GM21576 (cell line): ENCODE measurements at regions not wholly inside any gene's neighbourhood (a gene's known extent, or its start where the extent isn't known, plus 50 kb on each side); places are given as distances from the start of the nearest gene placed in this dataset.
"Not testable (repeated sequence)": the region's sequence is repeated elsewhere in the genome, so short reads cannot be mapped to it uniquely, and the experiment has no call there.

Experiments used
- ATAC-seq: cut with Tn5 transposase; IDR thresholded peaks from one replicate; pipeline ENCODE4 v1.9.1; 2021; ENCODE audit warnings: mild to moderate bottlenecking, moderate library complexity; ENCODE audit not compliant: unreplicated experiment

DNA sequence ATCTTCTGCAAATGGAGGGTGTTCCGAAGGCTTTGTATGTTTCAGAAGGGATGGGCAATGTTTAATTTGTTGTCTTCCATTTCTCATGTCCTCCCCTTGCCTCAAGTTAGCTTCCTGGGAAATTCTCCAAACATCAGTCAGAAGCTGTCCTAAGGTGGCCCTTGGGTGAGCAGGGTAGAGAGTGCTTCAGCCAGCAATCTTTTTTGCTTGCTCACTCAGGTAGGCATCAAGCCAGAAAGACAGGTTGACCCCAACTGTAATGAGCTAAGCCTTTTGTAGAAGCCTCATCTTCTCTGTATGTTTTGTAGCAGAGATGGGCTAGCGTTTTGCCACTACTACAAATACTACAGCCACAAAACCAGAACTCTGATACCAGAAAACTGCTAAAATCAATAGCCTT, 321.5 kb upstream of the FAM78B start:
- no peak for ATAC-seq

- ATAC-seq: no peak
Observed at GRCh38 chr1:166489356-166489669, 322.5 kb upstream of the FAM78B start.

DNA sequence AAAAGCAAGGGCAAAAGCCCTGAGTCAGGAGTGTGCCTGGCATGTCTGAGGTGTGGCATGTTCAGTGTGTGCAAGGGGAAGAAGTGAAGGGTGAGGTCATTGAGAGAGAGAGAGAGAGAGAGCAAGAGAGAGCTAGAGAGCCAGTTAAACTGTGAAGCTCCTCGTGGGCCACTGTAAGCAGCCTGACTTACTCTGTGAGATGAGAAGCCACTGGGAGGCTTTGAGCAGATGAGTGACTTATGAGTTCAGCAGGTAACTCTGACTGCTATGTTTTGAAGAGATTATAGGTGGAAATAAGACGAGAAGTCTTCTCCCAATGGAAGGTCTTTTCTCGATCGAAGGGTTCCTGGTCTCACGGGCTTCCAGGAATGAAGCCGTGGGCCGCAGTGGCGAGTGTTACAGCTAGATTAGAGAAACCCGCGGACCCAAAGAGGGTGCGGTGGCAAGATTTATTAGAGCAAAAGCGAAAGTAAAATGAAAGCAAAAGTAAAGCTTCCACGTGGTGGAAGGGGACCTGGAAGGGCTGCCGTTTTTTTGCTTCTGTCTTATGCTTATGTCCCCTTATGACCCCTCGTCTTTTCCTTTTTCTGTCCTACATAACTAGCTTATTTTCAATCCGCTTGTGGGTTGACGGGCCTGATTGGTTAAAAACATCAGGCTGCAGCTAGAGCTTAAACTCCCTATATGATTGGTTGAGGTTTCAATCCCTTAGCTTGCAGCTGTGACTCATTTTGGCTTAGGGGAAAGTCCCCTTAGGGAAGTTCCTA, 323.1 kb upstream of the FAM78B start:
- peak; percentile 80 for ATAC-seq

DNA sequence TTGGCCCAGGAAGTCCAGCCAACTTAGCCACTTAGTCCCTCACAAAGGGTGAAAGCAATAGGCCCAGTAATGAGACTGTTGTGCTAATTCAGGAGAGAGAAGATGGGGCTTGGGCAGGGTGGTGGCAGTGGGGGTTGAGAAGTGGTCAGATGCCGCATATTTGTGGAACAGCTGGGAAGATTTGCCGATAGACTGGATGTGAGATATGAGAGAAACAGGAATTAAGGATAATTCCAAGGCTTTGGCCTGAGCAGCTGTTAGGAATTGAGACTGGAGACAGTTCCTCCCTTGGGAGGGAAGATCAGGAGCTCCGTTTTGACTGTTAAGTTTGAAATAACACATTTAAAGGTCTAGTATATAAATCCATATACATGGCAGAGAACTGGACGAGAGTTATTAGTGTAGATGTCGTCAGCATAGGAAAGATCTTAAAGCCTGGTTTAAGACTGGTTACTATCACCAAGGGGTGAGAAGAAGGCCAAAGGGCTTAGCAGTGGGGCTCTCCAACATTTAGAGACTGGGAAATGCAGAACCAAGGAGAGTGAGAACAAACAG, 323.7 kb upstream of the FAM78B start:
- ATAC-seq: no peak

DNA sequence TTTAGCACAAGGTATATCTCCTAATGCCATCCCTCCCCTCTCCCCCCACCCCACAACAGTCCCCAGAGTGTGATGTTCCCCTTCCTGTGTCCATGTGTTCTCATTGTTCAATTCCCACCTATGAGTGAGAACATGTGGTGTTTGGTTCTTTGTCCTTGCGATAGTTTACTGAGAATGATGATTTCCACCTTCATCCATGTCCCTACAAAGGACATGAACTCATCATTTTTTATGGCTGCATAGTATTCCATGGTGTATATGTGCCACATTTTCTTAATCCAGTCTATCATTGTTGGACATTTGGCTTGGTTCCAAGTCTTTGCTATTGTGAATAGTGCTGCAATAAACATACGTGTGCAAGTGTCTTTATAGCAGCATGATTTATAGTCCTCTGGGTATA, 327.0 kb upstream of the FAM78B start:
- not testable (repeated sequence) for ATAC-seq

- ATAC-seq: no peak
Observed at GRCh38 chr1:166507347-166507746, 331.9 kb upstream of the POGK start.

- ATAC-seq: no peak
Observed at GRCh38 chr1:166511761-166512160, 327.5 kb upstream of the POGK start.

DNA sequence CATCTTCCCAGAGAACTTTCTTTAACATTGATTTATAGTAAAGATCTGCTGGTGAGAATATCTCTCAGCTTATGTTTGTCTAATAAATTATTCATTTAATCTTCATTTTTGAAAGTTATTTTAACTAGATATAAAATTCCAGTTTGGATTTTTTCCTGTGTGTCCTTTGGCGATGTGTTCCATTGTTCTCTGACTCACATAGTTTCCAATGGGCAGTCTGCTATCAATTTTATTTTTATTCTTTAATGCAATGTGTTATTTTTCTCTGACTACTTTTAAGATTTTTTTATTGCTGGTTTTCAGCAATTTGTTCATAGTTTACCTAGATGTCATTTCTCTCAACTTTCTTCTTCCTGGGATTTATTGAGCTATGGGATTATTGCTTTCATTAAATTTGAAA, 325.2 kb upstream of the POGK start:
- ATAC-seq: no peak

- ATAC-seq: no peak
Observed at GRCh38 chr1:166527752-166528151, 311.5 kb upstream of the POGK start.

GRCh38 chr1:166538646-166539045, 300.6 kb upstream of the POGK start:
- no peak for ATAC-seq

- ATAC-seq: no peak
Observed at GRCh38 chr1:166544036-166544435, 295.2 kb upstream of the POGK start.

DNA sequence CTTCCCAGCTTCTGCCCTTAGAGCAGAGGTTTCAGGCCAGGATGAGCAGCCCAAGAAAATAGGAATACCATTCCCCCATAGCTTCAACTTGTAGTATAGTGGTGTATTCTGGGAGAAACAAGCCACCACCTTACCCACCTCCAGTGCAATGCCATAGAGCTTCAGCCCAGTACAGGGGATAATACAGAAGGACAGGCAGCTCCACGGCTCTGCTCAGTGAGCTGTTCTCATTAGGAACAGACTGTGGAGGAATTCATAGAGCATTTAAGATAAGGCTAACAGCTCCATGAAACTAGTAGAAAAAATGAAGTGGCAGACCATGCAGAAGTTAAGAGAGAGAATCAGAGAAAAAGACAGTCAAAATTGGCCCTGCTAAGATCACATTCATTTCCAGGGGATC, 294.7 kb upstream of the POGK start:
- ATAC-seq: no peak

DNA sequence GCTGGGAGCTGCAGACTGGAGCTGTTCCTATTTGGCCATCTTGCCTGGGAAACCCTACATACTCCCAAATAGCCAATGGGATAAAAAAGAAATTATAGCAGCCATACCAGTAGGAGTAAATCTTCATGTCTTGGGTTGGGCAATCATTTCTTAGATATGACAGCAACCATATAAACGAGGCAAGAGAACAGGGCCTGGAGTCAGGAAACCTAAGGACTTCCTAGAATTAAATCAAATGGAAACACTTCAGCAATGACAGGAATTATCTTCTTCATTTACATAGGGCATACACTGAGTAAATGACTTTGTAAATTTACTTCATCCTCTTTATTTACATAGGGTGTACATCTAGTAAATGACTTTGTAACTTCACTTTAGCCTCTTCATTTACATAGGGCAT, 286.6 kb upstream of the POGK start:
- no peak for ATAC-seq

DNA sequence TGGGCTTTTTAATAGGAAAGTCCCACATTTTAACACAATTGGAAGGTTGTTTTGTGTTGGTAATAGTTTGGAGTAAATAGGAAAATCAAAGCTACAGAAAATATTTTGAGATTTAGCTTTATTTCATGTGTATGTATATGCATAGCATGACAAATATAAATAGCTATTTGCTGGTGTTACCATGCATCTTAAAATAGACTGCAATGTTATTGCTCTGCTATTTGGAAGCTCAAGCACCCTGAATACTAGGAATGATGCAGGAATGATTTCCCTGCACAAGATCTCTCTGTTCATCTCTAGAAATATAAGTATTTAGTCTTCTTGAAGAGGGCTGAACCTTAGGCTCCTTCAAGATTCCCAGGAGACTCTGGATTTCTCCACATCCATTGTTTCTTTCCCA, 268.3 kb upstream of the POGK start:
- no peak for ATAC-seq

DNA sequence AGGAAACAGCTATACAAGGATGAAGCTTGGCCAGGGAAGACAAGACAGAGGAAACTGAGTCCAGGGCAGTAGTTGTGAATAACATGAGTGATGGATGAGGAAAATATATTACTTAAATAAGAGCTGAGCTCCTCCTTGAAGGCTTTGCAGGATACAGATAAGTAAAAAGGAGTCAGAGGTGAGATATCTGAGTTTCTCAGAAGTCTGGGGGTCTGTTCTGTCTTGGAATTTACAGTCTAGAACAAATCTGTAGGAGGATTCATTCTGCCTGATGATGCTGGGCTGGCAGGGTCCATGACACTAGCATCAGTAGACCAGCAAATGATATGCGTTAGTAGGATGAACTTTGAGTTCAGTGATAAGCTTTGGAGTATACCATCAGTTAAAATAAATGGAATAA, 266.1 kb upstream of the POGK start:
- ATAC-seq: no peak

- ATAC-seq: no peak
Observed at GRCh38 chr1:166579557-166580501, 259.4 kb upstream of the POGK start.

DNA sequence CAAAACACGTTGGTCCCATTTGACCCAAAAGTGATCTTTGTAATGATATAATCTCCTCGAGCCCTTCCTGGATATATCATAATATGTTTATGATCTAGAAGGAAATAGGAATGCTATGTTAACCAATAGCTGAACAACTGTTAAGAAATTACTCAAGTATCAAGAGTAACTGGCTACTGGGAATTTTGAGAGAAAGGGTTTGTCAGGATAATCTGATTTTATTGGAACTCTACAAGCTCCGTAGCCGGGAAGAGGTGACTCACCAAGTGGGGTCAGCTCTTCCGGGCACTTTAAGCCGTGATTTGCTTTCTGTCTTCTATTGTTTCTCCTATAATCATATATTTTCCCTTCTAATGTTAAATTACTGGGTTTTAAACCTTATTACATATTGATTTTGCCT, 250.5 kb upstream of the POGK start:
- ATAC-seq: no peak

GRCh38 chr1:166590161-166590560, 249.1 kb upstream of the POGK start:
- ATAC-seq: no peak

DNA sequence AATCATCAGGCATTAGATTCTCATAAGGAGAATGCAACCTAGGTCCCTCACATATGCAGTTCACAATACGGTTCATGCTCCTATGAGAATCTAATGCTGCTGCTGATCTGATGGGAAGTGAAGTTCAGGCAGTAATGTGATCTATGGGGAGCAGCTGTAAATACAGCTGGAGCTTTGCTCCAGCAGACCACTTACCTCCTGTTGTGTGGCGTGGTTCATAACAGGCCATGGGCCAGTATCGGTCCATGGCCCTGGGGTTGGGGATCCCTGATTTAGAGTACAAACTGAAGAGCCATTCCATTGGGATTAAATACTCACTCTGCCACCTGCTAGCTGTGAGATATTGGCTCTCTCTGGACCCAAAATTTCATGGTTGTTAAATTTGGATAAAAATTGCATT, 244.6 kb upstream of the POGK start:
- ATAC-seq: no peak

DNA sequence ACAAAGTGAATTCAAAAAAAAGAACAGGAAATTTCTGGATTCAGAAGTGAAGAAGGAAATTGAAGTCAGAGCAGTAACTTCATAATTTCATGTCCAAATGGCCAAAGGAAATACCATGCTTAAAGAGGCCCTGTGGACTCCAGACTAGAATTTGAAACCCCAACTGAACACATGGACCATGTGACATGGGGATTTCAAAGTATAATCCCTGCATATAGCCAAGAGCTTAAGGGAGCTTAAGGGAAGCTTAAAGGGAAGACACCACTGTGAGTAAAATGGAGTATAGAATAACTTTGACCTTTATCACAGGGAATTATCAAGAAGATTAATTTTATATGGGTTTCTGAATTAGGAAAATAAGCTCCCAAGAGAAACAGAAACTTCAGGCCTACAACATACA, 241.8 kb upstream of the POGK start:
- ATAC-seq: no peak

DNA sequence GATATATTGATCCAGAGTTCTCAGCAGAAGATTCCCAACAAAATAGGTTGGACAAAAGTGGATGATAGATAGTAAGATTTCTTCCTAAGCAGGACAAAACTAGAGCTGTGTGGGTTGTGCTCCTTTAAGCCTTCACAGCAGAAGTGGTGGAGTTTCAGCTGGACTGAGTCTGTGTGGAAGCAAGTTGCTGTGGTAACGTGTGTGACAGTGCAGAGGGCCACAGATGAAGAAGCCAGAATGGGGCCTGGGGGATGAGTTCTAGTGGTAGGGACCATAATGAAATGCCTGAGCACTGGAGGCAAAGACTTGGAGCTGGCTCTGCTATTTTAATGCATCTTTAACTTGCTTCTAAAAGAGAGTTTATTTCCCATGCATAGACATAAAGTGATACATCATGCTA, 238.7 kb upstream of the POGK start:
- ATAC-seq: no peak

GRCh38 chr1:166601650-166602278, 237.5 kb upstream of the POGK start:
- ATAC-seq: no peak
